ENCODE measurements at regions not wholly inside any gene's neighbourhood (a gene's known extent, or its start where the extent isn't known, plus 50 kb on each side); places are given as distances from the start of the nearest gene placed in this dataset.
"Not testable (repeated sequence)": the region's sequence is repeated elsewhere in the genome, so short reads cannot be mapped to it uniquely, and the experiment has no call there.

GRCh38 chr12:90816353-90817089, 138.5 kb downstream of the CCER1 start:
- no peak overlapping the region for H3K4me3 Mint-ChIP-seq
- DNase-seq (no peak), ATAC-seq (replicated peaks) (no peak)
- no peak overlapping the region for H3K27ac Mint-ChIP-seq
- no peaks in the 10 kb centered on the region for H3K9me3 Mint-ChIP-seq
- H3K27me3 Mint-ChIP-seq: no peaks in the 10 kb centered on the region
- no peaks in the 10 kb centered on the region for H3K36me3 Mint-ChIP-seq (ENCODE audit: insufficient read depth)
- no peaks in the 10 kb centered on the region for H3K4me1 Mint-ChIP-seq (ENCODE audit: low read depth in 2 of 2)

- no peak for ATAC-seq (replicated peaks)
- Mint-ChIP-seq H3K36me3 (ENCODE audit: insufficient read depth) (no peaks in the 10 kb centered on the region), H3K4me1 (ENCODE audit: low read depth in 2 of 2) (no peaks in the 10 kb centered on the region), H3K4me3 (no peak overlapping the region), H3K27ac (no peak overlapping the region), H3K9me3 (no peaks in the 10 kb centered on the region), H3K27me3 (no peaks in the 10 kb centered on the region)
- DNase-seq: no peak
These were observed 145.0 kb downstream of the CCER1 start for GRCh38 chr12:90809940-90810339.

GRCh38 chr12:90808568-90808967, 146.4 kb downstream of the CCER1 start:
- H3K36me3 Mint-ChIP-seq (ENCODE audit: insufficient read depth): no peaks in the 10 kb centered on the region
- no peaks in the 10 kb centered on the region for H3K9me3 Mint-ChIP-seq
- ATAC-seq (replicated peaks): no peak
- no peaks in the 10 kb centered on the region for H3K27me3 Mint-ChIP-seq
- no peaks in the 10 kb centered on the region for H3K4me1 Mint-ChIP-seq (ENCODE audit: low read depth in 2 of 2)
- DNase-seq: no peak
- no peak overlapping the region for H3K4me3 Mint-ChIP-seq
- H3K27ac Mint-ChIP-seq: no peak overlapping the region

GRCh38 chr12:90802727-90803126, 152.2 kb downstream of the CCER1 start:
- Mint-ChIP-seq H3K36me3 (ENCODE audit: insufficient read depth) (no peaks in the 10 kb centered on the region), H3K9me3 (peaks cover 0 to 2% of the 10 kb centered on the region in 2 donors)
- ATAC-seq (replicated peaks): no peak

GRCh38 chr12:90801776-90802175, 153.2 kb downstream of the CCER1 start:
- DNase-seq (no peak), ATAC-seq (replicated peaks) (no peak)
- Mint-ChIP-seq H3K27ac (no peak overlapping the region), H3K4me1 (ENCODE audit: low read depth in 2 of 2) (no peaks in the 10 kb centered on the region), H3K4me3 (no peak overlapping the region), H3K36me3 (ENCODE audit: insufficient read depth) (no peaks in the 10 kb centered on the region), H3K27me3 (no peaks in the 10 kb centered on the region), H3K9me3 (peaks cover 0 to 2% of the 10 kb centered on the region in 2 donors)

More at GRCh38 chr12:90802727-90803126, 152.2 kb downstream of the CCER1 start:
- Mint-ChIP-seq H3K27me3 (no peaks in the 10 kb centered on the region), H3K4me3 (no peak overlapping the region), H3K27ac (no peak overlapping the region), H3K4me1 (ENCODE audit: low read depth in 2 of 2) (no peaks in the 10 kb centered on the region)
- no peak for DNase-seq

GRCh38 chr12:90794212-90794611, 160.8 kb downstream of the CCER1 start:
- no peak overlapping the region for H3K27ac Mint-ChIP-seq

GRCh38 chr12:90792718-90793117, 162.3 kb downstream of the CCER1 start:
- H3K4me3 Mint-ChIP-seq, H3K27ac Mint-ChIP-seq, DNase-seq: not testable (repeated sequence)

More at GRCh38 chr12:90794212-90794611, 160.8 kb downstream of the CCER1 start:
- no peak for ATAC-seq (replicated peaks)
- H3K4me3 Mint-ChIP-seq: no peak overlapping the region
- no peaks in the 10 kb centered on the region for H3K36me3 Mint-ChIP-seq (ENCODE audit: insufficient read depth)
- no peaks in the 10 kb centered on the region for H3K4me1 Mint-ChIP-seq (ENCODE audit: low read depth in 2 of 2)
- DNase-seq: no peak
- no peaks in the 10 kb centered on the region for H3K27me3 Mint-ChIP-seq
- H3K9me3 Mint-ChIP-seq: no peaks in the 10 kb centered on the region

GRCh38 chr12:90791445-90791844, 163.5 kb downstream of the CCER1 start:
- no peak for ATAC-seq (replicated peaks)
- Mint-ChIP-seq H3K4me1 (ENCODE audit: low read depth in 2 of 2) (no peaks in the 10 kb centered on the region), H3K36me3 (ENCODE audit: insufficient read depth) (no peaks in the 10 kb centered on the region), H3K9me3 (no peaks in the 10 kb centered on the region), H3K4me3 (no peak overlapping the region), H3K27ac (no peak overlapping the region), H3K27me3 (no peaks in the 10 kb centered on the region)
- no peak for DNase-seq

More at GRCh38 chr12:90792718-90793117, 162.3 kb downstream of the CCER1 start:
- not testable (repeated sequence) for H3K4me1 Mint-ChIP-seq (ENCODE audit: low read depth in 2 of 2); H3K9me3 Mint-ChIP-seq; H3K27me3 Mint-ChIP-seq; ATAC-seq (replicated peaks); H3K36me3 Mint-ChIP-seq (ENCODE audit: insufficient read depth)

GRCh38 chr12:90790747-90791146, 164.2 kb downstream of the CCER1 start:
- ATAC-seq (replicated peaks): no peak
- Mint-ChIP-seq H3K27ac (no peak overlapping the region), H3K4me3 (no peak overlapping the region), H3K4me1 (ENCODE audit: low read depth in 2 of 2) (no peaks in the 10 kb centered on the region), H3K9me3 (peaks cover 0 to 3% of the 10 kb centered on the region in 2 donors), H3K36me3 (ENCODE audit: insufficient read depth) (no peaks in the 10 kb centered on the region), H3K27me3 (no peaks in the 10 kb centered on the region)
- no peak for DNase-seq

- H3K4me1 Mint-ChIP-seq (ENCODE audit: low read depth in 2 of 2): no peaks in the 10 kb centered on the region
- DNase-seq (no peak), ATAC-seq (replicated peaks) (no peak)
- no peak overlapping the region for H3K27ac Mint-ChIP-seq
- H3K9me3 Mint-ChIP-seq: no peaks in the 10 kb centered on the region
- H3K4me3 Mint-ChIP-seq: no peak overlapping the region
- no peaks in the 10 kb centered on the region for H3K27me3 Mint-ChIP-seq
- H3K36me3 Mint-ChIP-seq (ENCODE audit: insufficient read depth): no peaks in the 10 kb centered on the region
These were observed 181.5 kb downstream of the CCER1 start for GRCh38 chr12:90773491-90773890.

- no peak for ATAC-seq (replicated peaks)
These were observed 184.1 kb downstream of the CCER1 start for GRCh38 chr12:90770861-90771260.

GRCh38 chr12:90757957-90758356, 197.0 kb downstream of the CCER1 start:
- Mint-ChIP-seq H3K4me3 (no peak overlapping the region), H3K36me3 (ENCODE audit: insufficient read depth) (no peaks in the 10 kb centered on the region), H3K9me3 (no peaks in the 10 kb centered on the region), H3K27ac (no peak overlapping the region), H3K27me3 (no peaks in the 10 kb centered on the region), H3K4me1 (ENCODE audit: low read depth in 2 of 2) (no peaks in the 10 kb centered on the region)
- ATAC-seq (replicated peaks): no peak
- DNase-seq: no peak

More at GRCh38 chr12:90770861-90771260, 184.1 kb downstream of the CCER1 start:
- Mint-ChIP-seq H3K9me3 (peaks cover 0 to 2% of the 10 kb centered on the region in 2 donors), H3K27me3 (no peaks in the 10 kb centered on the region), H3K4me1 (ENCODE audit: low read depth in 2 of 2) (no peaks in the 10 kb centered on the region), H3K27ac (no peak overlapping the region), H3K4me3 (no peak overlapping the region), H3K36me3 (ENCODE audit: insufficient read depth) (no peaks in the 10 kb centered on the region)
- DNase-seq: no peak

- Mint-ChIP-seq H3K9me3 (peaks cover 0 to 5% of the 10 kb centered on the region in 2 donors), H3K27ac (no peak overlapping the region), H3K4me3 (no peak overlapping the region), H3K36me3 (ENCODE audit: insufficient read depth) (no peaks in the 10 kb centered on the region), H3K4me1 (ENCODE audit: low read depth in 2 of 2) (no peaks in the 10 kb centered on the region), H3K27me3 (no peaks in the 10 kb centered on the region)
- DNase-seq: no peak
- ATAC-seq (replicated peaks): no peak
These were observed 209.8 kb downstream of the CCER1 start for GRCh38 chr12:90745211-90745610.

- no peak for ATAC-seq (replicated peaks)
- Mint-ChIP-seq H3K27me3 (no peaks in the 10 kb centered on the region), H3K9me3 (peaks cover 0 to 6% of the 10 kb centered on the region in 2 donors), H3K36me3 (ENCODE audit: insufficient read depth) (no peaks in the 10 kb centered on the region), H3K4me3 (no peak overlapping the region), H3K27ac (no peak overlapping the region), H3K4me1 (ENCODE audit: low read depth in 2 of 2) (no peaks in the 10 kb centered on the region)
- DNase-seq: no peak
These were observed 213.4 kb downstream of the CCER1 start for GRCh38 chr12:90741611-90742010.
